H1 (cell line): ENCODE measurements at regions not wholly inside any gene's neighbourhood (a gene's known extent, or its start where the extent isn't known, plus 50 kb on each side); places are given as distances from the start of the nearest gene placed in this dataset.

Source experiments
- CTCF ChIA-PET: fragments of 300-600 bp; sonication (Branson Sonifier 250); formaldehyde crosslinking; loops from one replicate; lab custom pipeline; 2021; ENCODE audit not compliant: partially characterized antibody; lab: Charles Lee
- POLR2A ChIA-PET: fragments of 300-600 bp; sonication (Branson Sonifier 250); formaldehyde crosslinking; loops from one replicate; lab custom pipeline; 2021; ENCODE audit warnings: inconsistent platforms; ENCODE audit not compliant: partially characterized antibody; lab: Charles Lee
- DNase-seq, 2 experiments: peaks; one replicate each; pipeline versions ENCODE4 v3.0.0 to v3.0.0-alpha.2; 2010 to 2022; ENCODE audit warnings: low spot score in 2 of 2, low read depth in 1 of 2, mixed read lengths in 1 of 2
- FAIRE-seq: peaks from 2 replicates; lab custom pipeline; 2011; peaks lifted over from hg19 to GRCh38; lab: Jason Lieb, UNC
- H2AFZ ChIP-seq: 2 replicates; pipeline ENCODE4 v1.8.1; 2012; ENCODE audit warnings: low read length, inconsistent platforms
- H2AK5ac ChIP-seq: 2 replicates; pipeline ENCODE4 v1.6.1; 2013; ENCODE audit warnings: low read depth, low read length
- H2BK120ac ChIP-seq: replicated peaks from 2 replicates; pipeline ENCODE3; 2013; ENCODE audit warnings: low read depth, low read length, inconsistent platforms
- H2BK12ac ChIP-seq: 2 replicates; pipeline ENCODE4 v1.6.1; 2013; ENCODE audit warnings: low read depth, low read length
- H2BK15ac ChIP-seq: 2 replicates; pipeline ENCODE4 v1.6.1; 2013; ENCODE audit warnings: low read length
- H2BK20ac ChIP-seq: 2 replicates; pipeline ENCODE4 v1.6.1; 2013; ENCODE audit warnings: low read length
- H2BK5ac ChIP-seq: 2 replicates; pipeline ENCODE4 v1.6.1; 2013; ENCODE audit warnings: low read depth, low read length
- H3K14ac ChIP-seq: 2 replicates; pipeline ENCODE4 v1.6.1; 2013; ENCODE audit warnings: inconsistent platforms; ENCODE audit not compliant: insufficient read length
- H3K18ac ChIP-seq: 2 replicates; pipeline ENCODE4 v1.6.1; 2013; ENCODE audit warnings: low read length; ENCODE audit errors: extremely low read depth
- H3K23ac ChIP-seq: 2 replicates; pipeline ENCODE4 v1.6.1; 2013; ENCODE audit warnings: inconsistent platforms; ENCODE audit not compliant: insufficient read length
- H3K23me2 ChIP-seq: 2 replicates; pipeline ENCODE4 v1.6.1; 2013; ENCODE audit warnings: low read depth, low read length
- H3K27ac ChIP-seq: 2 replicates; pipeline ENCODE4 v1.6.1; 2011; ENCODE audit warnings: low read depth, low read length, inconsistent platforms
- H3K27me3 ChIP-seq, 4 experiments: replicated peaks in 1 of 4; 1 replicate in 1 of 4; 2 replicates in 3 of 4; pipeline versions ENCODE4 v1.6.1 to v1.8.1; 2011 to 2013; ENCODE audit warnings: low read length in 3 of 4, mild to moderate bottlenecking in 3 of 4, inconsistent platforms in 2 of 4, mixed read lengths in 2 of 4, moderate library complexity in 1 of 4; ENCODE audit not compliant: control insufficient read depth in 3 of 4, insufficient read depth in 3 of 4; ENCODE audit errors: extremely low read depth in 1 of 4
- H3K36me3 ChIP-seq, 4 experiments: 2 replicates each; pipeline versions ENCODE4 v1.6.1 to v1.8.1; 2011 to 2013; ENCODE audit warnings: mild to moderate bottlenecking in 4 of 4, low read length in 3 of 4, moderate library complexity in 2 of 4, control low read depth in 1 of 4, inconsistent platforms in 1 of 4; ENCODE audit not compliant: insufficient read depth in 4 of 4, control insufficient read depth in 2 of 4
- H3K4ac ChIP-seq: replicated peaks from 2 replicates; pipeline ENCODE3; 2013; ENCODE audit warnings: low read length, low read depth, mixed read lengths, inconsistent platforms; ENCODE audit not compliant: insufficient read length
- H3K4me1 ChIP-seq, 4 experiments: replicated peaks in 1 of 4; 1 replicate in 1 of 4; 2 replicates in 3 of 4; pipeline versions ENCODE4 v1.6.1 to v1.8.1; 2011 to 2013; ENCODE audit warnings: low read length in 3 of 4, inconsistent platforms in 2 of 4, mixed read lengths in 1 of 4; ENCODE audit not compliant: insufficient read depth in 4 of 4, control insufficient read depth in 3 of 4
- H3K4me2 ChIP-seq, 2 experiments: 2 replicates each; pipeline versions ENCODE4 v1.6.1 to v1.8.1; 2011 to 2013; ENCODE audit warnings: low read depth in 2 of 2, low read length in 2 of 2, control low read depth in 1 of 2, inconsistent platforms in 1 of 2, mild to moderate bottlenecking in 1 of 2; ENCODE audit not compliant: insufficient read depth in 1 of 2
- H3K4me3 ChIP-seq, 4 experiments: fragments of 200-600, 300-600 bp in 1 of 4; sonication (generic), shearing (Covaris generic), sonication (Bioruptor Twin) in 1 of 4; 2 replicates each; pipeline versions ENCODE4 v1.5.1 to v1.8.1; 2011 to 2016; ENCODE audit warnings: low read length in 4 of 4, low read depth in 3 of 4, control low read depth in 2 of 4, inconsistent platforms in 2 of 4, mild to moderate bottlenecking in 2 of 4, mixed read lengths in 1 of 4, moderate library complexity in 1 of 4; ENCODE audit not compliant: insufficient read depth in 2 of 4; ENCODE audit errors: extremely low read depth in 1 of 4
- H3K56ac ChIP-seq: replicated peaks from 2 replicates; pipeline ENCODE3; 2013; ENCODE audit warnings: low read depth, mild to moderate bottlenecking, mixed read lengths, low read length, inconsistent platforms; ENCODE audit not compliant: insufficient read length
- H3K79me1 ChIP-seq: 2 replicates; pipeline ENCODE4 v1.6.1; 2013; ENCODE audit warnings: low read depth, low read length, control low read depth
- H3K79me2 ChIP-seq, 2 experiments: 2 replicates each; pipeline versions ENCODE4 v1.6.1 to v1.8.1; 2012 to 2013; ENCODE audit warnings: low read length in 2 of 2, mild to moderate bottlenecking in 2 of 2, inconsistent platforms in 1 of 2; ENCODE audit not compliant: insufficient read depth in 2 of 2, control insufficient read depth in 1 of 2
- H3K9ac ChIP-seq, 4 experiments: replicated peaks in 1 of 4; 1 replicate in 1 of 4; 2 replicates in 3 of 4; pipeline versions ENCODE4 v1.6.1 to v1.8.1; 2011 to 2013; ENCODE audit warnings: low read depth in 3 of 4, low read length in 3 of 4, control low read depth in 2 of 4, mild to moderate bottlenecking in 2 of 4, moderate library complexity in 2 of 4, inconsistent platforms in 1 of 4; ENCODE audit errors: extremely low read depth in 1 of 4
- H3K9me3 ChIP-seq, 2 experiments: 2 replicates each; pipeline versions ENCODE4 v1.6.1 to v1.8.1; 2012 to 2013; ENCODE audit warnings: mild to moderate bottlenecking in 2 of 2, moderate library complexity in 2 of 2, control low read depth in 1 of 2, inconsistent platforms in 1 of 2, low read depth in 1 of 2, low read length in 1 of 2, mixed read lengths in 1 of 2; ENCODE audit not compliant: insufficient read depth in 2 of 2
- H4K20me1 ChIP-seq, 2 experiments: replicated peaks in 1 of 2; 2 replicates each; pipeline versions ENCODE3 to v1.8.1; 2011 to 2013; ENCODE audit warnings: inconsistent platforms in 2 of 2, low read length in 2 of 2, mild to moderate bottlenecking in 1 of 2; ENCODE audit not compliant: insufficient read depth in 2 of 2, control insufficient read depth in 1 of 2
- H4K5ac ChIP-seq: 2 replicates; pipeline ENCODE4 v1.6.1; 2013; ENCODE audit warnings: low read length, low read depth, mixed read lengths, inconsistent platforms; ENCODE audit not compliant: insufficient read length
- H4K8ac ChIP-seq: 2 replicates; pipeline ENCODE4 v1.8.0; 2013; ENCODE audit warnings: mild to moderate bottlenecking, moderate library complexity, low read length, inconsistent platforms; ENCODE audit not compliant: insufficient read depth; ENCODE audit errors: extremely low read depth
- H4K91ac ChIP-seq: replicated peaks from 2 replicates; pipeline ENCODE3; 2013; ENCODE audit warnings: low read length, mixed read lengths, inconsistent platforms; ENCODE audit not compliant: insufficient read length
- ATF3 ChIP-seq: IDR thresholded peaks from 2 replicates; pipeline ENCODE4 v1.6.1; 2011; ENCODE audit warnings: low read depth, mild to moderate bottlenecking, low read length; ENCODE audit not compliant: insufficient read depth
- BCL11A ChIP-seq, 2 experiments: IDR thresholded peaks; one replicate each; pipeline ENCODE4 v1.6.1; 2011; ENCODE audit warnings: low read depth in 2 of 2, low read length in 2 of 2, mild to moderate bottlenecking in 2 of 2
- CEBPB ChIP-seq: IDR thresholded peaks from 2 replicates; pipeline ENCODE4 v1.6.1; 2012; ENCODE audit warnings: low read depth, low read length
- CHD2 ChIP-seq: IDR thresholded peaks from 2 replicates; pipeline ENCODE4 v1.6.1; 2012; ENCODE audit warnings: low read length, improper control_type of control experiment
- E2F6 ChIP-seq: IDR thresholded peaks from 2 replicates; pipeline ENCODE4 v1.6.1; 2012; ENCODE audit warnings: inconsistent platforms
- JUN ChIP-seq: IDR thresholded peaks from 2 replicates; pipeline ENCODE4 v1.6.1; 2011; ENCODE audit warnings: low read depth, mild to moderate bottlenecking, improper control_type of control experiment, low read length
- SAP30 ChIP-seq: fragments of 300-600 bp; sonication (generic); IDR thresholded peaks from 2 replicates; pipeline ENCODE4 v1.7.1; 2012; ENCODE audit warnings: low read length, moderate library complexity, mild to moderate bottlenecking, inconsistent platforms; ENCODE audit not compliant: insufficient read depth, insufficient replicate concordance
- SIX5 ChIP-seq: IDR thresholded peaks from 2 replicates; pipeline ENCODE4 v1.6.1; 2011; ENCODE audit warnings: mild to moderate bottlenecking, low read depth, low read length
- TCF12 ChIP-seq: IDR thresholded peaks from 2 replicates; pipeline ENCODE4 v1.6.1; 2011; ENCODE audit warnings: low read depth, mild to moderate bottlenecking, low read length
- WGBS, 2 experiments: shearing (Covaris generic) in 1 of 2; methylation state at CpG; one replicate each; pipeline versions ENCODE4 v1.1.6 to v1.1.7; 2013 to 2015; ENCODE audit warnings: low lambda C conversion rate in 2 of 2, mixed read lengths in 2 of 2, inconsistent platforms in 1 of 2, low coverage in 1 of 2, missing lambda C conversion rate in 1 of 2; ENCODE audit not compliant: insufficient replicate concordance in 2 of 2, insufficient coverage in 1 of 2, insufficient read length in 1 of 2; ENCODE audit errors: extremely low coverage in 1 of 2, missing lambda C conversion rate in 1 of 2; 5-methylcytosine and 5-hydroxymethylcytosine counted together
- TF ChIP-seq, protein P1 (sequence below): IDR thresholded peaks from 2 replicates; pipeline ENCODE4 v1.6.1; 2012; ENCODE audit warnings: inconsistent platforms

DNA sequence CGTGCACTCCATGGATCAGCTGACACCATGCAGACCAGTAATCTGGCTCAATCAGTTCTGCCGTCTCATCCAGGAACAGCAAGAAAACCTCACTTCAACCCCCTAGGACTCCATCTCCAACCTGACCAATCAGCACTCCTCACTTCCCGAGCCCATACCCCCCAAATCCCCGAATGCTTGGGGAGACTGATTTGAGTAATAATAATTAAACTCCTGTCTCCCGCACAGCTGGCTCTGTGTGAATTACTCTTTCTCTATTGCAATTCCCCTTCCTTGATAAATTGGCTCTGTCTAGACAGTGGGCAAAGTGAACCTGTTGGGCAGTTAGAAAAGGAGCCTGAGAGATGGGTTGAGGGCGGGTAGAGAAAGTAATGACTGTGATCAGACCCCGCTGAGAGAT lies 320.0 kb downstream of the HAPSTR1 start:
- H3K4ac ChIP-seq = no peak overlapping the region
- H3K79me2 ChIP-seq = no peaks in the 10 kb centered on the region
- no peak overlapping the region for H3K9ac ChIP-seq
- no peak overlapping the region for H2AK5ac ChIP-seq
- no peaks in the 10 kb centered on the region for H3K79me1 ChIP-seq
- H3K18ac ChIP-seq = no peak overlapping the region
- H4K8ac ChIP-seq = no peak overlapping the region
- no peak overlapping the region for H2BK20ac ChIP-seq
- no peaks in the 10 kb centered on the region for H3K4me1 ChIP-seq
- no peaks in the 10 kb centered on the region for H3K36me3 ChIP-seq
- no peak overlapping the region for H2BK5ac ChIP-seq
- H4K5ac ChIP-seq = no peak overlapping the region
- no peak overlapping the region for H2BK120ac ChIP-seq
- H2BK12ac ChIP-seq = no peak overlapping the region
- H4K20me1 ChIP-seq = no peaks in the 10 kb centered on the region
- H3K23ac ChIP-seq = no peak overlapping the region
- H4K91ac ChIP-seq = no peak overlapping the region
- no peaks in the 10 kb centered on the region for H3K9me3 ChIP-seq
- no peak overlapping the region for H3K27ac ChIP-seq
- WGBS, 2 experiments = 83% methylated on average over 7 of the region's 7 CpGs; no CpG with 5 or more reads in 1 of the 2 experiments
- no peak overlapping the region for H3K14ac ChIP-seq
- H2AFZ ChIP-seq = peak overlapping the region; percentile 63; the same call in 1 of the 2 replicates
- H2BK15ac ChIP-seq = no peak overlapping the region
- no peak overlapping the region for H3K4me2 ChIP-seq
- DNase-seq (no peak), FAIRE-seq (no peak)
- no peaks in the 10 kb centered on the region for H3K23me2 ChIP-seq
- no peak overlapping the region for H3K4me3 ChIP-seq
- POLR2A ChIA-PET = no interaction called here
- no peak overlapping the region for H3K56ac ChIP-seq
- H3K27me3 ChIP-seq = no peaks in the 10 kb centered on the region; a peak in 1 of 7 replicates
- CTCF ChIA-PET = no interaction called here
- TF ChIP-seq CEBPB = no peak
- TF ChIP-seq SAP30 = no peak
- TF ChIP-seq BCL11A (IDR thresholded peaks at IDR 0.05; ENCODE audit: low read depth in 2 of 2, low read length in 2 of 2) = no peak
- no peak for TF ChIP-seq JUN
- TF ChIP-seq SIX5 = no peak
- no peak for TF ChIP-seq CHD2
- TF ChIP-seq ATF3 = no peak
- TF ChIP-seq, protein P1, sequence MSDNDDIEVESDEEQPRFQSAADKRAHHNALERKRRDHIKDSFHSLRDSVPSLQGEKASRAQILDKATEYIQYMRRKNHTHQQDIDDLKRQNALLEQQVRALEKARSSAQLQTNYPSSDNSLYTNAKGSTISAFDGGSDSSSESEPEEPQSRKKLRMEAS = no peak
- no peak for TF ChIP-seq E2F6
- no peak for TF ChIP-seq TCF12
